Ovary (tissue), 7 donors: ENCODE measurements at regions not wholly inside any gene's neighbourhood (a gene's known extent, or its start where the extent isn't known, plus 50 kb on each side); places are given as distances from the start of the nearest gene placed in this dataset.

Experiments
- DNase-seq, 5 donors: peaks; one replicate each; pipeline ENCODE4 v3.0.0-alpha.2; 2019 to 2020
- H3K27ac ChIP-seq, 2 donors: fragments of 200-600 bp; one replicate each; pipeline versions ENCODE4 v1.5.1 to v1.8.0; 2019 to 2022
- H3K27me3 ChIP-seq: fragments of 200-600 bp; one replicate; pipeline ENCODE4 v1.8.0; 2022
- H3K36me3 ChIP-seq: fragments of 200-600 bp; sonication (generic); one replicate; pipeline ENCODE4 v1.5.1; 2019
- H3K4me1 ChIP-seq: one replicate; pipeline ENCODE4 v1.8.1; 2013; ENCODE audit warnings: mild to moderate bottlenecking, moderate library complexity; ENCODE audit not compliant: insufficient read depth
- H3K4me3 ChIP-seq: fragments of 200-600 bp; sonication (generic); one replicate; pipeline ENCODE4 v1.5.1; 2017
- H3K9me3 ChIP-seq, 2 donors: fragments of 200-600 bp in 1 of 2; sonication (generic) in 1 of 2; one replicate each; pipeline versions ENCODE4 v1.5.1 to v1.8.1; 2013 to 2019; ENCODE audit warnings: mild to moderate bottlenecking in 1 of 2, moderate library complexity in 1 of 2
- CTCF ChIP-seq, 3 donors: fragments of 450-650 bp in 2 of 3; fragments of 200-600 bp in 1 of 3; IDR thresholded peaks; one replicate each; pipeline versions ENCODE4 v1.5.1 to v1.8.0; 2016 to 2022; ENCODE audit warnings: antibody characterized with exemption in 3 of 3, mild to moderate bottlenecking in 1 of 3
- EP300 ChIP-seq: sonication (generic); formaldehyde crosslinking; IDR thresholded peaks from one replicate; pipeline ENCODE4 v1.6.1; 2017; ENCODE audit warnings: antibody characterized with exemption
- POLR2A ChIP-seq: fragments of 450-650 bp; IDR thresholded peaks from one replicate; pipeline ENCODE4 v1.6.1; 2017; ENCODE audit warnings: antibody characterized with exemption, mild to moderate bottlenecking, moderate library complexity
- WGBS, 3 donors: extraction: QIAGEN DNeasy Blood & Tissue Kit in 1 of 3; methylation state at CpG; one replicate each; pipeline versions ENCODE4 v1.1.5 to v1.1.7; 2013 to 2017; 5-methylcytosine and 5-hydroxymethylcytosine counted together
- intact Hi-C, 4 donors: fragments of 100-400 bp; cut with DNase I; formaldehyde crosslinking; loops; one replicate each; pipeline versions ENCODE4 v1.11.0 to v1.15.1; 2022 to 2023
- donor health status: DM: no; HTN: no; CAD: no; lungs with moderate emphysema.
- donor health status: DM: no; HTN: no; CAD: no.
- donor health status: Bipolar disorder and iron deficiency.
- donor health status: DM: no; HTN: no; CAD: no.
- donor health status: DM: yes; HTN: yes; CAD: no.

GRCh38 chr4:53900271-53900649 lies 164.1 kb downstream of the CHIC2 start:
- intact Hi-C loops = loop anchor here in 2 of 4 donors (10.0 kb wide), 4 partner anchors 185 to 885 kb away; no protein-coding TSS in a partner anchor
- 44 to 53% (median 53%) methylated on average over 3 of the region's 3 CpGs for WGBS, 3 donors
- no peak for DNase-seq
- Histone ChIP-seq H3K9me3 (no peaks in the 10 kb centered on the region), H3K27me3 (no peaks in the 10 kb centered on the region), H3K27ac (peak overlapping the region in 1 of 2 donors; percentile 41), H3K4me3 (no peak overlapping the region), H3K4me1 (peaks cover 10% of the 10 kb centered on the region), H3K36me3 (no peaks in the 10 kb centered on the region)
- no peak for TF ChIP-seq EP300
- TF ChIP-seq CTCF (IDR thresholded peaks at IDR 0.05) = no peak
- no peak for TF ChIP-seq POLR2A

- DNase-seq = peak in 2 of 5 donors; percentile 27 to 32
- intact Hi-C loops = loop anchor here in 2 of 4 donors (10.0 kb wide), 4 partner anchors 185 to 885 kb away; no protein-coding TSS in a partner anchor
- H3K4me3 ChIP-seq = no peak overlapping the region
- H3K27ac ChIP-seq = peak overlapping the region in 1 of 2 donors; percentile 41
- H3K36me3 ChIP-seq = no peaks in the 10 kb centered on the region
- no peaks in the 10 kb centered on the region for H3K27me3 ChIP-seq
- TF ChIP-seq CTCF (IDR thresholded peaks at IDR 0.05) (no peak), POLR2A (no peak), EP300 (no peak)
- no peaks in the 10 kb centered on the region for H3K9me3 ChIP-seq
- 1 to 5% (median 5%) methylated on average over 9 of the region's 9 CpGs for WGBS, 3 donors
- peaks cover 10% of the 10 kb centered on the region for H3K4me1 ChIP-seq
Observed at GRCh38 chr4:53899586-53900270, 164.7 kb downstream of the CHIC2 start.

- Histone ChIP-seq H3K4me3 (no peak overlapping the region), H3K27me3 (no peaks in the 10 kb centered on the region), H3K36me3 (no peaks in the 10 kb centered on the region), H3K9me3 (no peaks in the 10 kb centered on the region), H3K27ac (no peak overlapping the region), H3K4me1 (peaks cover 5% of the 10 kb centered on the region)
- TF ChIP-seq POLR2A (no peak), EP300 (no peak), CTCF (IDR thresholded peaks at IDR 0.05) (no peak)
- 61 to 72% (median 69%) methylated on average over 3 of the region's 3 CpGs for WGBS, 3 donors
- intact Hi-C loops = no loop called here
- no peak for DNase-seq
Observed at GRCh38 chr4:53895137-53895536, 169.3 kb downstream of the CHIC2 start.

GRCh38 chr4:53890461-53890860 lies 173.9 kb downstream of the CHIC2 start:
- intact Hi-C loops = no loop called here
- DNase-seq = no peak
- Histone ChIP-seq H3K4me3 (no peak overlapping the region), H3K36me3 (no peaks in the 10 kb centered on the region), H3K9me3 (no peaks in the 10 kb centered on the region), H3K27me3 (no peaks in the 10 kb centered on the region), H3K4me1 (peaks cover 2% of the 10 kb centered on the region), H3K27ac (no peak overlapping the region)
- TF ChIP-seq EP300 = no peak
- TF ChIP-seq POLR2A = no peak
- no peak for TF ChIP-seq CTCF (IDR thresholded peaks at IDR 0.05)
- WGBS, 3 donors = 31 to 45% (median 40%) methylated on average over 4 of the region's 4 CpGs
